ENCODE measurements at regions not wholly inside any gene's neighbourhood (a gene's known extent, or its start where the extent isn't known, plus 50 kb on each side); places are given as distances from the start of the nearest gene placed in this dataset.

DNA sequence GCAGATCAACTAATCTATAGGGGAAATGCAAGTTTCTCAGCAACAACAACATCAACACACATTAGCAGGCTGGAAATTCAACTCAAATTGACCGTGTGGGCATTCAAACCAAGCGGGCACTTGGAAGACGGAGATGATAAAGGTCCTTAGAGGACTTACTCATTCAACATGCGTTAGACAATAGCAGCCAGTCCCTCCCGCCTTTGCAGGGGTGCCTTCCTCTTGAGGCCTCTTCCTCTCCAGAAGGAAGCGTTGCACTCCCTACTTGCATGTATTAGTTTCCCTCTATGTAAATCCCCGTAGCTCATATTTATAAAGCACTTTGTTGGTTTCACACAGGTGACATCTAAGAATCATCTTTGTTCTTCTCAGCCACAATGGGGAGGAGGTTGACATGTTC is 300.8 kb upstream of the STXBP5 start:
- no peak for DNase-seq (ENCODE audit: low read depth, low spot score)

GRCh38 chr6:146904596-146904995 is 299.6 kb upstream of the STXBP5 start:
- DNase-seq (ENCODE audit: low read depth, low spot score), result no peak

- no peak for DNase-seq (ENCODE audit: low read depth, low spot score)
Measured at GRCh38 chr6:146905181-146905704, 299.0 kb upstream of the STXBP5 start.

DNA sequence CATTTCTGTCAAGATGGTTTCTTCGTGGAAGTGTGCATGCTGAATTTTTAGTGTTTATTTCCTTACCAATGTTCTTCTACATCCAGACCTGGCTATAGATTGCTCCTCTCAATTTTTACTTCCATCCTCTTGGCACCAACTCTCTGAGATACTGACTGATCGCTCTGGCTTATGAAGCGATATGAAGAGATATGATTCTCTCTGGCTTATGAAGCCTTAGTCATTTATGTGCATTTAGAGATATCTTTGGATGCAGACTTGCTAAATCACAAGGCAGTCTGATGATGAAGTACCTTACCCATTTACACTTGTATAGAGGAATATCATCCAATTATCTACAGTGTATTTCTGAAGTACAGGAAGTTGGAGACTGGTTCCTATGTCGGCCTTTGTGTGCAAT is 295.4 kb upstream of the STXBP5 start:
- DNase-seq (ENCODE audit: low read depth, low spot score), result no peak

DNA sequence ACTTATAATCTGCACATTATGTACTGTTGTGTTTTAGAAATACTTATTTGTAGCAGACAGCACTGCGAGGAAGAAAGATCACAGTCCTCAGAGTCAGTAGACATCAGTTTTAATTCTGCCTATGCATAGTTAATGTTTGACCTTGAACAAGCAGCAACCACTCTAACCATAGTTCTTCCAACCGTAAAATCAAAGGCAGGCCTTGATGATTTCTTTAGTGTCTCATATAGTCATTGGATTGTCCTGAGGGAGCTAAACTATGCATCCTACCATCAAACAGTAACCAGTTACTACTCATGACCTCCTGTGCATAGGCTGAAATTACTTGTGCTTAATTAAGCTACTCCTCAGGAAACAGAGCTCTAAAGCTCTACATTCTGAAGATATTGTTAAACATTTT is 294.8 kb upstream of the STXBP5 start:
- no peak for DNase-seq (ENCODE audit: low read depth, low spot score)

GRCh38 chr6:146909886-146910285 is 294.3 kb upstream of the STXBP5 start:
- DNase-seq (ENCODE audit: low read depth, low spot score), result no peak

DNA sequence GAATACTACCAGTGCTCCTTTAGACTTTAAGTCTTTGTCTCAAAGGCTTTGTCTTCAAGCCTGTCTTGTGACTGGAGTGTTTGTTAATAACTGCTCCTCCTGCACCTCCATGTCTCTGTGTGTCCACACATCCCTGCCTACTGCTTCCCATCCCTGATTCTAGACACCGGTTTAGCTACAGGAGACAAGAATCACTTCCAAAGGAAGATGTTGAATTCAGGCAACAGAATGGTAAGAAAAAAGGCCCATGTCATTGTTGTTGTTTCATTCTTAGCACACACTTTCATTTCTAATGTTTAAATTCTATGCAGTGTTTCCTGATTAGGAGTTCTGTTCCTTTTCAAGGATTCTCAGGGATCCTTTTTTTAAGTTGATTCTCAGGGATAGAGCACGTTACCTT is 293.6 kb upstream of the STXBP5 start:
- no peak for DNase-seq (ENCODE audit: low read depth, low spot score)

DNA sequence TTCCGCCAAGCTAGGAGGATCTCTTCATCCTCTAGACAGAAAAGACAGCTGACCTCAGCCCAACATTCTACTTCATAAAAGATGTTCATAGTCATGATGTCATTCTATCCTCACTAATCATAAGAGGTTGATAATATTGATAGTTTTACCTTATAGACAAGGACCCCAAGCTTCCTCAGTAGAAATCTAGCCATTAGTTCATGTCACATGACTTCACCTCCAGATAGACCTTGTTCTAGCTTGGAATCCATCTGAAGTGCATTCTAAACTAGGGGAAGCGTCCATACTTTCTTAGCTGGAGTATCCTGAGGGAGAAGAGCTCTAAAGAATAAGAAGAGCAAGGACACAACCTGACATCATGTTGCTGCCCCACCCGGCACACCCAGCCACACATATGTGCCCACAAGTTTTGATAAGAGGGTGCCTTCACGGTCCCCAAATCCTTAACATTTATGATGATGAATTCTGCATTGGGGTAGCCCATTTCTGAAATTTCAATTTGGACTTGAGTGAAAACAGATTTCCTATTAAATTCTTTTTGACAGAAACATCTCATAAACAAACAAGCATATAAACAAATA is 292.5 kb upstream of the STXBP5 start:
- DNase-seq (ENCODE audit: low read depth, low spot score), result no peak

GRCh38 chr6:146912730-146913685 is 291.2 kb upstream of the STXBP5 start:
- no peak for DNase-seq (ENCODE audit: low read depth, low spot score)

GRCh38 chr6:146913842-146914488 is 290.3 kb upstream of the STXBP5 start:
- DNase-seq (ENCODE audit: low read depth, low spot score), result peak; percentile 83

- no peak for DNase-seq (ENCODE audit: low read depth, low spot score)
Measured at GRCh38 chr6:146914489-146915483, 289.4 kb upstream of the STXBP5 start.

DNA sequence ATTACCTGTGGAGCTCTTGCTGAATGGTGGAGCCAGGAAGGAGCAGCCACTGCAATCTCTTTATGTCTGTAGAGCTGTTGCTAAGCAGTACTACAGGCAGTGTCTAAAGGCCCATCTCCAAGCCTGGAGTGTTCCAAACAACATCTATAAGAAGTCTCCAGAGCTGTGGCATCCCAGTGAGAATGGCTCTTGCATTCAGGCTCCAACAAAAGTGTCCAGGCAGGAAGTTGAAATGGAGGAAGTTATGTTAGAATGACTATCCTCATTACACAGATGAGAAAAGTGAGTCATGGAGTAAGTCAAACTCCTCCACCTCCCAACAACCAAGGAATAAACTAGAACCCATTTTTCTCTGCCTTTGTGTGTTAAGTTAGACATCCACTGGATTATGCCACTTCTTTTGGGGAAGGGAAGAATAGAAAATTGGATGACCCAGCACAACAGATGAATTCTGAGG is 288.5 kb upstream of the STXBP5 start:
- no peak for DNase-seq (ENCODE audit: low read depth, low spot score)

DNA sequence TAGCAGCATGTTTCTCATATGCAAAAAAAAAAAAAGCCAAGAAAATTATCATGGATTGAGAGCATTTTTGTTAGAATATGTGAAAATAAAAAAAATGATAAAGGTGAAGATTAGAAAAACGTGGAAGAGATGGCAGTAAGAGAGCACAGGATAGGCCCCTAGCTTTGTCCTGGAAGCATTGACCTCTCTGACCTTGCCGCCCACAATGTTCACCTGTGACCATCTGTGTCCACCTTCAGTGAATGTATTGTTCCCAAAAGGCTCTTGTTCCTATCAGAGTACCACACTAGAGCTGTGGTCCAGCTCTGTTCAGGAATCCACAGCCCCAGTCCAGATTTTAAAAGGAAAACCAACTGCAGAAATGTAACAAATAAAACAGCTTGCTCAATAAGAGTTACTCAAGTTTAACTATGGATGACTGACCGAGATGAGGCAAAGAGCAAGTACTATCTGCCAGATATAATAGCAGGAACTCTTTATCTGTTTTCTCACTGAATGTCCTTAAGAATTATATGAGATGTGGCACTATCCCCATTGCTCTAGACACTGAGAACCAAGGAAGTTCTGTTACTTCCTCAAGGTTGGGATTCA is 287.7 kb upstream of the STXBP5 start:
- no peak for DNase-seq (ENCODE audit: low read depth, low spot score)

DNA sequence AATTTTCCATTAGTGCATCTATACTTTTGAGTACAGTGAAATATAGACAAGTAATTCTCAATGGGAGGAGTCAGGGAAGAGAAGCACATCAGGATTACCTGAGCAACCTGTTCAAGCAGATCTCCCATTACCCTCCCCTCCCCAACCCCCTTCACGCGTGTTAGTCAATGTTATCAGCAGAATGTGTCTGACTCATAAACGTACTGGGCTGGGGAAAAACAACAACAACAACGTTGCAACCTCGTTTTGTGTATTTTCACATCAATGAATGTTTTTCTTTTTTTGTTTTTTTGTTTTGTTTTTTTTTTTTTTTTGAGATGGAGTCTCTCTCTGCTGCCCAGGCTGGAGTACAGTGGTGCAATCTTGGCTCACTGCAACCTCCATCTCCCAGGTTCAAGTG is 287.0 kb upstream of the STXBP5 start:
- DNase-seq (ENCODE audit: low read depth, low spot score), result no peak

- no peak for DNase-seq (ENCODE audit: low read depth, low spot score)
Measured at GRCh38 chr6:146917979-146918378, 286.2 kb upstream of the STXBP5 start.

- no peak for DNase-seq (ENCODE audit: low read depth, low spot score)
Measured at GRCh38 chr6:146919017-146919416, 285.2 kb upstream of the STXBP5 start.

GRCh38 chr6:146923205-146923833 is 280.9 kb upstream of the STXBP5 start:
- no peak for DNase-seq (ENCODE audit: low read depth, low spot score)

DNA sequence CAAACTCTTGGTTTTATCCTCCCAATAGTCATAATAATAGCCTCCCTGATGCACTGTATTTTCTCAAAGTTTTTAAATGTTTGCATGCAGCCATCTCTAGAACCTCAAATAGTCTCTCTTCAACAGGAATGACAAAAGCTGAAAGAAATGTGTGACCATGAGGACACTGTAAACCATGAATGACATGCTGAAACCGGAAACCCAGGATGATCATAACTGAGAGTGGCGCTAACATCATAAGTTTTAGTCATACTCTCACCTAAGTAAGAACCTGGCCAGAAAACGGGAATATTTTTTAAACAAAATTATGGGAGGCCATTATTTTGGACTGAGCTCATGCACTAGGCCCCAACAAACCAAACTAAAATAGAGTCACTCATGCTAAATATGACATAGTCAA is 278.4 kb upstream of the STXBP5 start:
- no peak for DNase-seq (ENCODE audit: low read depth, low spot score)

DNA sequence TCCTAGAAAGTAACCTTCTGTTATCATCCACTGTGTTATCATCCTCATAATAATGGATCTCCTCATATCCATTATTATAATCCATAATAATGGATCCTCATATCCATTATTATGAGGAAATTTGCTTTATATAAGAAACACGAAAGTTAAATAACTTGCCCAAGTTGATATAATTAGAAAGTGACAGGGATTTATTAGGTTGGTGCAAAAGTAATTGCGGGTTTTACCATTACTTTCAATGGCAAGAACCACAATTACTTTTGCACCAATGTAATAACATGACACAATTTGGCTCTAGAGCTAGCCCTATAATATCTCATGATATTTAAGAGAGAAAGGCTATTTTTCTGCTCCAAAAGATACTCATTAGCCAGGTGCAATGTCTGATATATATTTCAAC is 275.7 kb upstream of the STXBP5 start:
- DNase-seq (ENCODE audit: low read depth, low spot score), result no peak

DNA sequence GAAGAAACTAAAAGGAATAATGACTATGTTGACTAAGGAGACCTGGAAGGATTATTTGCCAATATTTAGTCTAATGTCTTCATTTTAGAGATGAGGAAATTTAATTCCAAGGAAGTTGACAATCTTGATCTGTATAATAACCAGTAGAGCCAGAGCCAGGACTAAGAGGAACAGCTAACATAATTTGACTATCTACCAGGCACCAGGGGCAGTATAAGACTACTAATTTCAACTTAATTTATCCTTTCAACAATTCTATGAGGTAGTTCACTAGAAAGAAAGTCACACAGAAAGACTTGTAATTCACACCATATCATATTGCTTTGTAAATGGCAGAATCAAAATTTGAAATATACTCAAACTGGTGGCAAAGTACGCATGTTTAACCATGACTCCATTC is 273.0 kb upstream of the STXBP5 start:
- DNase-seq (ENCODE audit: low read depth, low spot score), result no peak
